ENCODE measurements at regions not wholly inside any gene's neighbourhood (a gene's known extent, or its start where the extent isn't known, plus 50 kb on each side); places are given as distances from the start of the nearest gene placed in this dataset.

DNA sequence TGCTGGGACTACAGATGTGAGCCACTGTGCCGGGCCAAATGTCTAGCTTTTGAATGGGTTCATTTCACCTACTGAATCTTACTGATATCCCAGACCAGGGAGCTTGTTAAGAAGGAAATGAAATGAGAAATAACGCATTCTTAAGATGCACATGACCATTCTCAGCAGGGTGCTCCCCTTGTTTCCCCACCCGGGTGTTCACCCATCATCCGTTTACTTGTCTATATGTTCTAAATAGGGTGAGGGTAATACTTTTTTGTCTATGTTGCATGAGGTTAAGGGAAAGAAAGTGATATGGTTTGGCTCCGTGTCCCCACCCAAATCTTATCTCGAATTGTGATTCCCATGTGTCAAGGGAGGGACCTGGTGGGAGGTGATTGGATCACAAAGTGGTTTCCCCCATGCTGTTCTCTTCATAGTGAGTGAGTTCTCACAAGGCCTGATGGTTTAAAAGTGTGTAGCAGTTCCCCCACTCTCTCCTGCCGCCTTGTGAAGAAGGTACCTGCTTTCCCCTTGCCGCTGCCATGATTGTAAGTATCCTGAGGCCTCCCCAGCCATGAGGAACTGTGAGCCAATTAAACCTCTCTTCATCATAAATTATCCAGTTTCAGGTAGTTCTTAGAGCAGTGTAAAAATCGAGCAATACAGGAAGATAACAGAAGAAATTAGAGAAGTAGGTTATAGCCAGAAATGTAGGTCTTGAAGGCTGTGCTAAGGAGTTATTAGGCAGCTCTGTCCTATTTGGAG is 129.1 kb downstream of the DDX1 start:
- no peak for DNase-seq

DNA sequence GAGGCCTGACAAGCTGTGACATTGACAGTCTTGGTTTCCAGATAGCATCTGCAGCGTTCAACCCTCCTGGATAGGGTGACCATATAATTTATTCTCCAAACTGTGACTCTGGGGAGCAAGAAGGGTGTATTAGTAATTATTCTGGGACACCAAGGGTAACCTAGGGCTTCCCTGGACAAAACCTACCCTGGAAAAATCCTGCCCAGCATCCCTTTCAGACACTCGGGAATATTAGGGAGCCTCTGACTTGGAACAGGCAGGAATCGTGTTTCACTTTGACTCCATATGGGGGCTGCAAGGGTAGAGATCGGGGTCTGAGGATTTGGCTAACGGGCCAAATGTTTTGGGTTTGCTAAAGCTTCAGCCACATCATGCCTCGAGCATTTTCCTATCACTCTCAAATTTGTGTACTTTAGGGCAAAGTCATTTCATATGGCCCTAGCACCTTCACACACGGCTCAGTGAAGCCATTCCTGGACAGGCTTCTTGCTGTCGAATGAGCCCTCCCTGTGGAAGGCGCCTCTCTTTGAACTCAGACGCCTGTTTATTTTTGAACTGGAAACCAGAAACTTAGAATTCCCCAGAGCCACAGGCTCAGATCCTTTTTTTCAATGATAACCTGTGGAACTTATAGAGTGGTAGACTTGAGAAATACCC is 129.9 kb downstream of the DDX1 start:
- no peak for DNase-seq

- DNase-seq = no peak
Observed at GRCh38 chr2:15722980-15723379, 131.3 kb downstream of the DDX1 start.

- no peak for DNase-seq
Observed at GRCh38 chr2:15724235-15724634, 132.6 kb downstream of the DDX1 start.

- no peak for DNase-seq
Observed at GRCh38 chr2:15725101-15725781, 133.6 kb downstream of the DDX1 start.

- DNase-seq = no peak
Observed at GRCh38 chr2:15725782-15726112, 134.1 kb downstream of the DDX1 start.

- no peak for DNase-seq
Observed at GRCh38 chr2:15726321-15727057, 134.8 kb downstream of the DDX1 start.

DNA sequence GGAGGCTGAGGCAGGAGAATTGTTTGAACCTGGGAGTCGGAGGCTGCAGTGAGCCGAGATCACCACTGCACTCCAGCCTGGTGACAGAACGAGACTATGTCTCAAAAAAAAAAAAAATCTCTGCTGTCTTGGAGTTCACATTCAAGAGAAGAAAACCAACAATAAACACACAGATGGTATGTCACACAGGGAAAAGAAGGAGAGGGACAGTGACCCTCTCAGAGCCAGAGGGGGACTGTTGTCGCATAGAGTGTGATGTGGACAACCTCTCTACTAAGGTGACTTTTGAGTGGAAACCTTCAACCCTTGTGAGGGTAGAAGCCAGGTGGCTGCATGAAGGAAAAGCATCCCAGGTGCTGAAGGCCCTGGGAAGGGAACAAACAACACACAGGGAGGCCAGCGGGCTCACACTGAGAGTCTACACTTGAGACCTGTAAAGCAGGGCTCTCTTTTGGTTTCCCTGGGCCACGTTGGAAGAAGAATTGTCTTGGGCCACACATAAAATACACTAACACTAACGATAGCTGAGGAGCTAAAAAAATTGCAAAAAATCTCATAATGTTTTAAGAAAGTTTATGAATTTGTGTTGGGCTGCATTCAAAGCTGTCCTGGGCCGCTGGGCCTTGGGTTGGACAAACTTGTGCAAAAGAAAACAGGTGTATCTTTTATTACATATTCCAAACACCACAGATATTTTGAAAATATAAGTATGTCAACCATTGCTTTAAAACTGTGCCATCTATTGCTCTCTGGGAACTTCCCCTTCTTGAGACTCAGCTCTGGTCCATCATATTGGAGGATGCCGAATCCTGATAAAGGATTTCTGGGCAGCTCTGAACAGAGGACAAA is 136.0 kb downstream of the DDX1 start:
- no peak for DNase-seq

DNA sequence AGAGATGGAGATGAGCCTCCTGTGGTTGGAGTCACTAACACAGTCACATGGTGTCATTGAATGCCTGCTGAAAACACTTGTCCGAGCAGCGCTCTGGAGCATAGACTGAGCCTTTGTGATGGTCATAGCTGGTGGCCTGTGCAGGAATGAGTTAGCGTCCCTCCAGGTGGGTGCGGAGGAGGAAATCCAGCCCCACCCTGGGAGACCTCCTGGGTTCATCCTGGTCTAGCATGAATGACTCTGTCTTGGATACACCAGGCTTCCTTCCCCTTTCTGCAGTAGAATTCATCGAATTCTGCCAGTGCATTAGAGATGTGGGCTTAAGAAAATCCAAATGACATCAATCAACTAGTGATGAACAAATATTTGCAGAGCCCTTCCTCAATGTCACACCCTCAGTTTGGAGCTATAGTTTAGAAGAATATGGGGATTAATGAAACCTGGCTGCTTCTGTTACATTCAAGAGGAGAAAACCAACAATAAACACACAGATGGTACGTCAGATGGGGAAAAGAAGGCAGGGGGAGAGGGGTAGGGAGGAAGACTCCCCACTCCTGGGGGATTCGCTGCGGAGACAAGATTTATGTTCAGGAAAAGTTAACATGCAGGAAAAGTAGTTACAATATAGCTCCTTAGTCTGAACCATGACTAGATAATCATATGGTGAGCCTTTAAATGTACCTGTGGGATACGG is 136.7 kb downstream of the DDX1 start:
- no peak for DNase-seq

DNA sequence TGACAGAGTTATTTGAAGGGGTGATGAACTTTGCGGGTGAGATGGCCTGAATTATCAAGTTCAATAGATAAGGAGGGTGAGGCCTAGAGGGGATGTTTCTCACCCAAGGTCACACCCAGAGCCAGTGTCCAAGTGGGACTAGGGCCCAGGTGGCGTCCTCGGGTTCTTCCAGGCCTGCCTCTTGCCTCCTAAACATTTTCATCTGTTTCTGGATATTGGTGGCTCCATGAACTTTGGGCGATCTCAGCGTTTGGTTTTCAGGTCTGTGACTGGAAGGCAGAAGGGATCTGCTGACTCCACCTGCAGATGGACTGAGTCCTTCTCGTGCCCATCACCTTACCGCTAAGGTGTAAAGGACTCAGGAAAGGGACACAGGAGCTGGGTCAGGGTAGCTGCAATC is 137.3 kb downstream of the DDX1 start:
- DNase-seq = no peak

- no peak for DNase-seq
Observed at GRCh38 chr2:15729709-15730544, 138.3 kb downstream of the DDX1 start.

DNA sequence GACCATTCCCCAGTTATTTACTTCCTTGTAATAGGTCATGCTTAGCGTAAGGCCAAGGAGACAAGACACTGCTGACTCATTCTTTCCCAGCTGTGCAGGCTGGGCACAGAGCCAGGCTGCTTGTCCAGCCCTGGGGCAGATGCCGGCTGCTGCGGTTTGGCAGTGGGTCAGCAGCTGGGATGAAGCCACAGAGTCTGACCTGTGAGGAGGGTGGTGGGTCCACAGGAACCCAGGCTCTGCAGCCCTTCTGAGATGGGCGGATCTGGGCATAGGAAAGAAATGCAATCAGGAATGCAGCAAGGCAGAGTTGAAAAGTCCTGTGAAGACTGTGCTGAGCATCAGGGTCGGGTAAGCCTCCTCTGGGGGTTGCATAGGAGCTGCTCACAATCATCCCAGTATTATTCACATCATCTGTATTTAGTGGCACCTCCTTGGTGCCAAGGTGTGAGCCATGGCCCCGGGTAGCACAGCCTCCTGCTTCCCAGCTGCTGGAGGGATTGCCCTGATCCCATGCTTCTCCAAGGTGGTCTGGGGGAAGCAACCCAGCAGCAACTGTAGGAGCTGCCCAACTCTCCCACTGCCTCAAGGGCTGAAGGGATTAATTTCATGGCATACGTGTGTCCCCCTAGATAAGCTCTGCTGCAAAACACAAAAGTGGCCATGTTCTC is 139.0 kb downstream of the DDX1 start:
- peak in 1 of 2 experiments; percentile 31 for DNase-seq

DNA sequence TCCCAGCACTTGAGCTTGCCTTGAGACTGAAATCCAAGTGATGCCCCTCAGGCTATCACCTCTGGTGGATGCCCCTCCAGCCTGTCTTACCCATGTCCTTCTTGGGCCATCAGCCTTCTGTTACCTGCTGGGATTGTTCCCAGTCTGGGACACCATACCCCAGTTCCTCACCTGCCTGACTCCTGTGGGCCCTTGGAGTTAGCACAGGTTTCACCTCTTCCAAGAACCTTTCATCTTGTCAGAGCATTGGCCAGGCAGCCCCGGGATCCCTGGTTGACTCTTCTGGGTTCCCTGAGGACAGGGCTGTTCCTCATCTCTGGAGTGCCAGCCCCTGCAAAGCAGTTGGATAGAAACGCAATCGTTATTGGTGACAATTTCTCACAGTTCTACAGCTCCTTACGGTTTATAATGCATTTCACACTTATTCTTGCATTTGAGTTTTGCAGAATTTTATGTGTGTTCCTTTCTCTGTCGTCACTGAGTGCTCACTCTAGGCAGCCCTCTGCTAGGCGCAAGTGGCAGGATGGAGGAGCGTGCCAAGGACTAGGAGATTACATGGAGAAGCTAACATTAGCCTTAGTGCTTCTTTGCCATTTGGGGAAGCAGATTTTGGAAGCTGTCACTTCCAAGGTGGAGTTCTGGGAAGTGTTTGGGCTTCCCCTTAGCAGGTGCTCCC is 139.7 kb downstream of the DDX1 start:
- DNase-seq = no peak

GRCh38 chr2:15731889-15732271 is 140.2 kb downstream of the DDX1 start:
- no peak for DNase-seq

- DNase-seq = no peak
Observed at GRCh38 chr2:15732341-15733077, 140.8 kb downstream of the DDX1 start.

- no peak for DNase-seq
Observed at GRCh38 chr2:15733867-15734673, 142.4 kb downstream of the DDX1 start.

DNA sequence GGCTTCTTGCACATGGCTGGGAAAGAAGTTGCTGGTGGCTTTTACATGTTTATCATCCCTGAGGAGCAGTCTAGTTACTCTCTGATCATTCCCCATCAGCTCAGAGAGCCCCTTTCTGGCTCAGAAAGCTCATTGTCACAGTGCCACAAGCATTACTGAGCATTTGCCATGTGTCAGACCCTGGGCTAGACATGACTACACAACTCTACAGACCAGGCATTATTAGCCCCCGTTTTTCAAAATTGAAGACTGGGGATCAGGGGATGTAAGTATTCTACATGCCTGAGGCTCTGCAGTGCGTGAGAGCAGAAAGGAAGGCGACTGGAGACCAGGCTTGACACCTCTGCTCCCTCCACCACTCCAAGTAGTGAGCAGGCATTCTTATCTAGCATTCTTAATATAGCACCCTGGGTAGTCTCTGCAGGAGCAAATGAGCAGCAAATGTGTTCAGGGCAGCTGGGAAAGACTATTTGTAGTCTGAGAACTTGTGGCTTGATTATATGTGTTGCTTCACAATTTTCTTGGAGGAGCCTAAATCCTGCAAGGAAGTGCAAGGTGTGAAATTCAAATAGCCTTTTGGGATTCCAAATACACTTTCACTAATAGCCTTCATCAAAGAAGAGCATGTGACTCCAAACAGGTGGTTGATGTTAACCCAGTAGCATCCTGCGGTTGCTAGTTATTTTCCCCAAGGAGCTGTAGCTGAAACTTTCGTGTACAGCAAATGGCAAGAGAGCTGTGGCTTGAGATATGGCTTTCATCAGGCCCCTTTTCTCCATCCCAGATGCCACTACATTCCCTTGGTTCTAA is 143.2 kb downstream of the DDX1 start:
- no peak for DNase-seq
